ENCODE measurements at regions not wholly inside any gene's neighbourhood (a gene's known extent, or its start where the extent isn't known, plus 50 kb on each side); places are given as distances from the start of the nearest gene placed in this dataset.

GRCh38 chr9:8224381-8224801 lies 424.8 kb upstream of the DMAC1 start:
- Histone ChIP-seq H3K27ac (no peak overlapping the region), H3K9me3 (no peaks in the 10 kb centered on the region), H3K36me3 (no peaks in the 10 kb centered on the region), H3K4me3 (no peak overlapping the region), H3K27me3 (no peaks in the 10 kb centered on the region), H3K4me1 (no peaks in the 10 kb centered on the region)
- no peak for TF ChIP-seq POLR2A (IDR thresholded peaks at IDR 0.05)
- TF ChIP-seq CTCF (IDR thresholded peaks at IDR 0.05): no peak
- DNase-seq (ENCODE audit: low spot score in 2 of 2): no peak
- intact Hi-C loops (cut with DNase I; ENCODE audit: low total_unique reads): no loop called here

GRCh38 chr9:8223861-8224260 lies 424.3 kb upstream of the DMAC1 start:
- Histone ChIP-seq H3K4me3 (no peak overlapping the region), H3K27me3 (no peaks in the 10 kb centered on the region), H3K27ac (no peak overlapping the region), H3K36me3 (no peaks in the 10 kb centered on the region), H3K9me3 (no peaks in the 10 kb centered on the region), H3K4me1 (no peaks in the 10 kb centered on the region)
- intact Hi-C loops (cut with DNase I; ENCODE audit: low total_unique reads): no loop called here
- DNase-seq (ENCODE audit: low spot score in 2 of 2): no peak
- TF ChIP-seq POLR2AphosphoS5 (IDR thresholded peaks at IDR 0.05) (no peak), POLR2A (IDR thresholded peaks at IDR 0.05) (no peak), CTCF (IDR thresholded peaks at IDR 0.05) (no peak)

- Histone ChIP-seq H3K9me3 (no peaks in the 10 kb centered on the region), H3K4me1 (no peaks in the 10 kb centered on the region), H3K4me3 (no peak overlapping the region), H3K36me3 (no peaks in the 10 kb centered on the region), H3K27me3 (no peaks in the 10 kb centered on the region), H3K27ac (no peak overlapping the region)
- DNase-seq (ENCODE audit: low spot score in 2 of 2): no peak
- intact Hi-C loops (cut with DNase I; ENCODE audit: low total_unique reads): no loop called here
- no peak for TF ChIP-seq CTCF (IDR thresholded peaks at IDR 0.05)
- no peak for TF ChIP-seq POLR2A (IDR thresholded peaks at IDR 0.05)
- no peak for TF ChIP-seq POLR2AphosphoS5 (IDR thresholded peaks at IDR 0.05)
Measured at GRCh38 chr9:8221462-8221861, 421.9 kb upstream of the DMAC1 start.

- no peak for DNase-seq (ENCODE audit: low spot score in 2 of 2)
- no peaks in the 10 kb centered on the region for H3K36me3 ChIP-seq
- TF ChIP-seq POLR2A (IDR thresholded peaks at IDR 0.05): no peak
- H3K27me3 ChIP-seq: no peaks in the 10 kb centered on the region
- H3K27ac ChIP-seq: no peak overlapping the region
- no peaks in the 10 kb centered on the region for H3K9me3 ChIP-seq
- no peaks in the 10 kb centered on the region for H3K4me1 ChIP-seq
- intact Hi-C loops (cut with DNase I; ENCODE audit: low total_unique reads): no loop called here
- no peak overlapping the region for H3K4me3 ChIP-seq
Measured at GRCh38 chr9:8208465-8208864, 408.9 kb upstream of the DMAC1 start.

GRCh38 chr9:8207596-8207995 lies 408.0 kb upstream of the DMAC1 start:
- Histone ChIP-seq H3K9me3 (no peaks in the 10 kb centered on the region), H3K27me3 (no peaks in the 10 kb centered on the region), H3K27ac (no peak overlapping the region), H3K4me1 (no peaks in the 10 kb centered on the region), H3K36me3 (no peaks in the 10 kb centered on the region), H3K4me3 (no peak overlapping the region)
- intact Hi-C loops (cut with DNase I; ENCODE audit: low total_unique reads): no loop called here
- no peak for TF ChIP-seq POLR2AphosphoS5 (IDR thresholded peaks at IDR 0.05)
- TF ChIP-seq POLR2A (IDR thresholded peaks at IDR 0.05): no peak
- DNase-seq (ENCODE audit: low spot score in 2 of 2): no peak

GRCh38 chr9:8206720-8207119 lies 407.1 kb upstream of the DMAC1 start:
- Histone ChIP-seq H3K4me1 (no peaks in the 10 kb centered on the region), H3K4me3 (no peak overlapping the region), H3K27ac (no peak overlapping the region), H3K9me3 (no peaks in the 10 kb centered on the region), H3K36me3 (no peaks in the 10 kb centered on the region), H3K27me3 (no peaks in the 10 kb centered on the region)
- TF ChIP-seq POLR2A (IDR thresholded peaks at IDR 0.05) (no peak), POLR2AphosphoS5 (IDR thresholded peaks at IDR 0.05) (no peak), CTCF (IDR thresholded peaks at IDR 0.05) (no peak)
- intact Hi-C loops (cut with DNase I; ENCODE audit: low total_unique reads): no loop called here
- no peak for DNase-seq (ENCODE audit: low spot score in 2 of 2)
